ENCODE measurements at regions not wholly inside any gene's neighbourhood (a gene's known extent, or its start where the extent isn't known, plus 50 kb on each side); places are given as distances from the start of the nearest gene placed in this dataset.

- Mint-ChIP-seq H3K4me3 (no peak overlapping the region), H3K4me1 (ENCODE audit: low read depth) (no peaks in the 10 kb centered on the region), H3K27ac (no peak overlapping the region), H3K27me3 (peaks cover 6% of the 10 kb centered on the region), H3K9me3 (no peaks in the 10 kb centered on the region), H3K36me3 (ENCODE audit: low read depth) (no peaks in the 10 kb centered on the region)
- ChIA-PET POLR2A (interaction anchor here (1.2 kb wide), 1 partner anchor 57 kb away, joined by 3 read pairs; no protein-coding TSS in a partner anchor), CTCF (no interaction called here)
- DNase-seq (no peak), ATAC-seq (no peak)
- intact Hi-C loops (cut with micrococcal nuclease): no loop called here
- no peak for TF ChIP-seq CTCF (IDR thresholded peaks at IDR 0.05)
Observed at GRCh38 chr1:181262069-181262468, 173.6 kb downstream of the IER5 start.

GRCh38 chr1:181263444-181263843 lies 174.9 kb downstream of the IER5 start:
- H3K27ac Mint-ChIP-seq: no peak overlapping the region
- intact Hi-C loops (cut with micrococcal nuclease): no loop called here
- no peaks in the 10 kb centered on the region for H3K9me3 Mint-ChIP-seq
- CTCF ChIA-PET: no interaction called here
- no peak for DNase-seq
- no peaks in the 10 kb centered on the region for H3K4me1 Mint-ChIP-seq (ENCODE audit: low read depth)
- ATAC-seq: no peak
- no peak for TF ChIP-seq CTCF (IDR thresholded peaks at IDR 0.05)
- H3K27me3 Mint-ChIP-seq: peaks cover 2% of the 10 kb centered on the region
- POLR2A ChIA-PET: no interaction called here
- H3K4me3 Mint-ChIP-seq: no peak overlapping the region
- H3K36me3 Mint-ChIP-seq (ENCODE audit: low read depth): no peaks in the 10 kb centered on the region

DNA sequence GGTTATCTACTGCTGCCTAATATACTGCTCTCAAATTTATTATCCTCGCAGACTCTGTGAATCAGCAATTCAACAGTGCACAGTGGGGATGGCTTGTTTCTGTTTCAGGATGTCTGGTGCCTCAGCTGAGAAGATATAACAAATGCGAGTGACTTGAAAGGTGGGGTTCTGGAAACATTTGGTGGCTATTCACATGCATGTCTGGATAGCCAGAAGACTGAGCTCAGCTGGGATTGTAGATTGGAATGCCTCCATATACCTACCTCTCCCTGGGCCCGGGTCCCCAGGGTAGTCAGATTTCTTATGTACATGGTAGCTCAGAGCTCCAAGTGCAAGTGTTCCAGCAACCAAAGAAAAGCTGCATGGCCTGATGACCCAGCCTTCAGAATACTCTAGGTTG lies 176.3 kb downstream of the IER5 start:
- TF ChIP-seq CTCF (IDR thresholded peaks at IDR 0.05): no peak
- Mint-ChIP-seq H3K27ac (no peak overlapping the region), H3K9me3 (no peaks in the 10 kb centered on the region), H3K36me3 (ENCODE audit: low read depth) (no peaks in the 10 kb centered on the region), H3K27me3 (peaks cover 2% of the 10 kb centered on the region), H3K4me1 (ENCODE audit: low read depth) (no peaks in the 10 kb centered on the region), H3K4me3 (no peak overlapping the region)
- intact Hi-C loops (cut with micrococcal nuclease): no loop called here
- ChIA-PET POLR2A (no interaction called here), CTCF (no interaction called here)
- DNase-seq (no peak), ATAC-seq (no peak)

- H3K4me3 Mint-ChIP-seq: no peak overlapping the region
- TF ChIP-seq CTCF (IDR thresholded peaks at IDR 0.05): no peak
- ChIA-PET POLR2A (no interaction called here), CTCF (no interaction called here)
- intact Hi-C loops (cut with micrococcal nuclease): no loop called here
- H3K36me3 Mint-ChIP-seq (ENCODE audit: low read depth): peaks cover 2% of the 10 kb centered on the region
- no peaks in the 10 kb centered on the region for H3K27me3 Mint-ChIP-seq
- no peaks in the 10 kb centered on the region for H3K4me1 Mint-ChIP-seq (ENCODE audit: low read depth)
- no peak overlapping the region for H3K27ac Mint-ChIP-seq
- no peak for ATAC-seq
- H3K9me3 Mint-ChIP-seq: peaks cover 31% of the 10 kb centered on the region
- no peak for DNase-seq
Observed at GRCh38 chr1:181284978-181285377, 196.5 kb downstream of the IER5 start.

DNA sequence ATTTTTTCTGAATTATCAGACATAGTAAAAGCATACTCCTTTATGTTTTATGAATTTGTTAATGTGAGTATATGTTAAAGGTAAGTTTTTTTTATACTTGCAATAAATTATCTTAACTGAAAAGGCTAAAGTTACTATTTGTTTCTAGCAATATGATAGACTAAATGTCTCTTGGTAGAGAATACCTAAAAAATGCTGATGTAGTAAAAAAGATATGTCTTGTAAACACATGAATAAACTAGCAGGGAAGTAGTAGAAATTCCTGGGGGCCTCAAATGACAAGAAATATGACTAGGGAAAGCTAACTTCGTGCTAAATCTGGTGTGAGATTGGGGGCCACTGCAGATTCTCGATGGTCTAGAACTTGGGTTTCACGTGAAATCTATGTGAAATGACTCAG lies 188.1 kb upstream of the CACNA1E start:
- Mint-ChIP-seq H3K27ac (no peak overlapping the region), H3K9me3 (no peaks in the 10 kb centered on the region), H3K4me3 (no peak overlapping the region), H3K36me3 (ENCODE audit: low read depth) (no peaks in the 10 kb centered on the region), H3K27me3 (no peaks in the 10 kb centered on the region), H3K4me1 (ENCODE audit: low read depth) (no peaks in the 10 kb centered on the region)
- DNase-seq (no peak), ATAC-seq (no peak)
- intact Hi-C loops (cut with micrococcal nuclease): no loop called here
- POLR2A ChIA-PET: no interaction called here
- CTCF ChIA-PET: no interaction called here
- TF ChIP-seq CTCF (IDR thresholded peaks at IDR 0.05): no peak

Measured in activated CD8-positive, alpha-beta T cell treated with anti-CD3 and anti-CD28 coated beads for 36 hours (primary cell).